Astrocyte (in vitro differentiated cells and primary cell): ENCODE measurements at regions not wholly inside any gene's neighbourhood (a gene's known extent, or its start where the extent isn't known, plus 50 kb on each side); places are given as distances from the start of the nearest gene placed in this dataset.

Experiments
- CTCF ChIP-seq: IDR thresholded peaks from 2 replicates; pipeline ENCODE4 v1.5.1; 2011; ENCODE audit warnings: low read depth, mild to moderate bottlenecking, inconsistent platforms, low read length, moderate library complexity; ENCODE audit not compliant: insufficient read depth
- EZH2 ChIP-seq: IDR thresholded peaks from 2 replicates; pipeline ENCODE4 v1.6.1; 2012; ENCODE audit warnings: mild to moderate bottlenecking, low read length, inconsistent platforms; ENCODE audit not compliant: insufficient read depth

DNA sequence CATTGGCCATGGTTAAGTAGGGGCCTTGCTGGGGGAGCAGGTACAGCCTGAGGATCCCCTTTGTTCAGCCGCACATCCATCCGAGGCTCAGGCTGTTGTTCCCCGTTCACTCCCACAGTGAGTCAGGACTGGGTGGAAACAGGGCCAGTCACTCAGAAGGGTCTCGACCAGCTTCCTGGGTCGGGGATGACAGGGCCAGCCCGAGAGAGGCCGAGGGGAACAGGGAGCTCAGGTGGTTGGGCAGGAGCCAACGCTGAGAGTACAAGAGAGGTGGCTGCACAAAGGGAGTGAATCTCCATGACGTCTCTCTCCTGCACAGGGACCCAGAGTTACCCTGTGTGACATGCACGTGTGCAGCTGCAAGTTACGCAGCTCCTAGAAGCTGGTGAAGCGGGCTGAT lies 97.2 kb upstream of the SHANK2 start:
- TF ChIP-seq CTCF (no peak), EZH2 (no peak)
